WERI-Rb-1 (cell line): ENCODE measurements at regions not wholly inside any gene's neighbourhood (a gene's known extent, or its start where the extent isn't known, plus 50 kb on each side); places are given as distances from the start of the nearest gene placed in this dataset.

Experiments
- DNase-seq: peaks from one replicate; pipeline ENCODE4 v3.0.0-alpha.2; 2020
- H3K27ac ChIP-seq: fragments of 250-450 bp; sonication (Bioruptor Pico); 2 replicates; pipeline ENCODE4 v1.5.1; 2020; ENCODE audit warnings: mild to moderate bottlenecking, moderate library complexity
- H3K27me3 ChIP-seq: fragments of 250-450 bp; sonication (Bioruptor Pico); 2 replicates; pipeline ENCODE4 v1.5.1; 2021; ENCODE audit warnings: mild to moderate bottlenecking, low read depth, moderate library complexity; ENCODE audit not compliant: insufficient read depth, severe bottlenecking
- H3K36me3 ChIP-seq: fragments of 250-450 bp; sonication (Bioruptor Pico); 2 replicates; pipeline ENCODE4 v1.5.1; 2020; ENCODE audit warnings: mild to moderate bottlenecking, moderate library complexity
- H3K4me3 ChIP-seq: 2 replicates; pipeline ENCODE4 v1.5.1; 2011; ENCODE audit warnings: low read depth, mild to moderate bottlenecking, control low read depth, low read length
- H3K9me3 ChIP-seq: fragments of 250-450 bp; sonication (Bioruptor Pico); 2 replicates; pipeline ENCODE4 v1.5.1; 2021; ENCODE audit warnings: mild to moderate bottlenecking, moderate library complexity; ENCODE audit not compliant: severe bottlenecking
- TF ChIP-seq, protein P1 (sequence below): IDR thresholded peaks from 2 replicates; pipeline ENCODE4 v1.5.1; 2011; ENCODE audit warnings: low read depth, mild to moderate bottlenecking, control low read depth, inconsistent platforms, low read length

DNA sequence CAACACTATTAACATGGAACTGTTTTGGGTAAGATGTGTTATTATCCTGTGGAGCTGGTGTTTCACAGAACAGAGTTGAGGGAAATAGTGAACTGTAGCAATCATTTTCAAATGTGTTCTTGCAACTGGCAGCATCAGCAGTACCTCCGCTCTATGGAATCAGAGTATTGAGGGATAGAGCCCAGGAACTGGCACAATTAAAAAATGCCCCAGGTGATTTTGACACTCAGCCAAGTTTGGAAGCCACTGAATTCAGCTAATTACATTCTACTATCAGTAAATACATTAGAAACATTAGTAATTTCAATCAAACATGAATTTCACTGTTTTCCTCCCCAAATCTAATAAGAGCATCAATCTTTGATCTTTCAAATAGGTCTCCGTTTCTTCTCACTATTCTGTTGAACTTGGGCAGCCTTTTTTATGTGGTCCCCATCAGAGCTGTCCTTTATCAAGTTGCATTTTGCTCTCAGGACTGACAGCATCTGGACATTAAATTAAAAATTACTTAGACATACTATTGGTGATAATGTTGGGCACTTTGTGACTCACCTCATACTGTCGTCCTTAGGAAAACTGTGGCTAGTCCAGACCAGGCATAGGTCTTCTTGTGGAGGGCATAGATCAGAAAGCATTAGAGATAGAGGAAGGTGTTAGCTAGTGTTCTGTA, 251.5 kb downstream of the DHX35 start:
- TF ChIP-seq, protein P1, sequence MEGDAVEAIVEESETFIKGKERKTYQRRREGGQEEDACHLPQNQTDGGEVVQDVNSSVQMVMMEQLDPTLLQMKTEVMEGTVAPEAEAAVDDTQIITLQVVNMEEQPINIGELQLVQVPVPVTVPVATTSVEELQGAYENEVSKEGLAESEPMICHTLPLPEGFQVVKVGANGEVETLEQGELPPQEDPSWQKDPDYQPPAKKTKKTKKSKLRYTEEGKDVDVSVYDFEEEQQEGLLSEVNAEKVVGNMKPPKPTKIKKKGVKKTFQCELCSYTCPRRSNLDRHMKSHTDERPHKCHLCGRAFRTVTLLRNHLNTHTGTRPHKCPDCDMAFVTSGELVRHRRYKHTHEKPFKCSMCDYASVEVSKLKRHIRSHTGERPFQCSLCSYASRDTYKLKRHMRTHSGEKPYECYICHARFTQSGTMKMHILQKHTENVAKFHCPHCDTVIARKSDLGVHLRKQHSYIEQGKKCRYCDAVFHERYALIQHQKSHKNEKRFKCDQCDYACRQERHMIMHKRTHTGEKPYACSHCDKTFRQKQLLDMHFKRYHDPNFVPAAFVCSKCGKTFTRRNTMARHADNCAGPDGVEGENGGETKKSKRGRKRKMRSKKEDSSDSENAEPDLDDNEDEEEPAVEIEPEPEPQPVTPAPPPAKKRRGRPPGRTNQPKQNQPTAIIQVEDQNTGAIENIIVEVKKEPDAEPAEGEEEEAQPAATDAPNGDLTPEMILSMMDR: no peak
- no peaks in the 10 kb centered on the region for H3K9me3 ChIP-seq
- H3K4me3 ChIP-seq: no peak overlapping the region
- no peaks in the 10 kb centered on the region for H3K36me3 ChIP-seq
- H3K27me3 ChIP-seq: peaks cover 71% of the 10 kb centered on the region
- no peak for DNase-seq
- no peak overlapping the region for H3K27ac ChIP-seq

GRCh38 chr20:39211060-39211748, 249.1 kb downstream of the DHX35 start:
- DNase-seq: no peak
- Histone ChIP-seq H3K27me3 (peaks cover 81% of the 10 kb centered on the region), H3K36me3 (no peaks in the 10 kb centered on the region), H3K9me3 (no peaks in the 10 kb centered on the region), H3K4me3 (no peak overlapping the region), H3K27ac (no peak overlapping the region)
- TF ChIP-seq, protein P1: no peak

DNA sequence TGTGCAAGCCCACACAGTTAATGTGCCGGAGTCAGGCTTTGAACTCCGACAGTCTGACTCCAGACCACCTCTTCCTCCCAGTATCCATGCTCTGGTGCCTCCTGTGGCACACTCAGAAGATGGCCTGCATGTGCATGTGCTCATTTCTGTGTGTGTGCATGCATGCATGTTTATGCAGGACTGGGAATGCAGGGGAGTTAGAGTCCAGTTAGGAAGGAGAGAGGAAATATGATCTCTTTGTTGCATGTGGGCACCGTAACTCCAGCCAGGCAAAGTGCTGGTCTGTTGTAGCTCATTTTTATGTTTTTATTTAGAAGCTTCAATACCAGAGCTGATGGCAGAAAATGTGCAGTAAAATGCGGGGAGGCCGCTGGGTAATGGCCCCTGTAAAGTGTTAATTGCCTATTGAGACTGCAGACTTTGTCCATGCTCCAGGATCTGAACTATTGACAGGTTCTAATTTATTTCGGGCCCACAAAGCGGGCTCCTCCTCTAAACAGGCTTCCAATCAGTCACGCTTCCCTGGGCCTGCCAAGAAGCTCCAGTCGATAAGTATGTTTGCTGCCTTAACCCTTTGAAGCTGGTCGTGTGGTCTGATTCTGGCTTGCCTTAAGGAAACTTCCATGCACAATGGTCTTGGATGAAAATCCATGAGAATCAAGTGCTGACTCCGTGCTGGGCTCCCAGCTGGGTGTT, 248.3 kb downstream of the DHX35 start:
- DNase-seq: no peak
- Histone ChIP-seq H3K9me3 (no peaks in the 10 kb centered on the region), H3K27me3 (peaks cover 79% of the 10 kb centered on the region), H3K4me3 (no peak overlapping the region), H3K36me3 (no peaks in the 10 kb centered on the region), H3K27ac (no peak overlapping the region)
- TF ChIP-seq, protein P1: no peak

- TF ChIP-seq, protein P1: no peak
- Histone ChIP-seq H3K4me3 (no peak overlapping the region), H3K27me3 (peaks cover 67% of the 10 kb centered on the region), H3K36me3 (no peaks in the 10 kb centered on the region), H3K27ac (no peak overlapping the region), H3K9me3 (no peaks in the 10 kb centered on the region)
- DNase-seq: no peak
These were observed 244.9 kb downstream of the DHX35 start for GRCh38 chr20:39206899-39207564.

DNA sequence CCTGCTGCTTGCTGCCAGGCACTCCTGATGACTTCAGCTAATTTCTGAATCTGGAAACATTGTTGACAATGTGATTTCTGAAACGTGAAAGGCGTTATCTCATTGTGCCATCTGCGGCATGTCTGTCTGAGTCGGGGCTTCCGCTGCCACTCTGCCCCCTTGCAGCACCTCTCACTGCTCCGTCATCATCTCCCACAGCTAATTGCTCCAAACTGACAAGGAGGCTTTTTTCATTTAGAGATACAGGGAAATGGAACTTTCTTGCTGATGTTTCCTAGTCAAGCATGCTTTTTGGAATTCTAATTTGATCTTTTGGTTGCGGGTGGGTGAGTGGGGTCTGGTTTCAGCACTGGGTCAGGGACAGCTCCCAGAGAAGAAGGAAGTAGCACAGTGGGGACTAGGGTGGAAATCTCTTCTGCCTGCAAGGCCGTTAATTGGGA, 233.5 kb downstream of the DHX35 start:
- TF ChIP-seq, protein P1: no peak
- Histone ChIP-seq H3K4me3 (no peak overlapping the region), H3K36me3 (no peaks in the 10 kb centered on the region), H3K27ac (no peak overlapping the region), H3K27me3 (peaks cover 56% of the 10 kb centered on the region), H3K9me3 (no peaks in the 10 kb centered on the region)
- no peak for DNase-seq
